Hepatocyte (in vitro differentiated cells): ENCODE measurements at regions not wholly inside any gene's neighbourhood (a gene's known extent, or its start where the extent isn't known, plus 50 kb on each side); places are given as distances from the start of the nearest gene placed in this dataset.
"Not testable (repeated sequence)": the region's sequence is repeated elsewhere in the genome, so short reads cannot be mapped to it uniquely, and the experiment has no call there.

ENCODE experiments used
- EZH2 ChIP-seq: fragments of 200-600 bp; sonication (generic); IDR thresholded peaks from 2 replicates; pipeline ENCODE4 v1.6.1; 2016; ENCODE audit warnings: antibody characterized with exemption, mild to moderate bottlenecking, borderline replicate concordance
- EZH2phosphoT487 ChIP-seq: fragments of 200-600 bp; sonication (generic); IDR thresholded peaks from one replicate; pipeline ENCODE4 v1.6.1; 2018; ENCODE audit warnings: antibody characterized with exemption, mild to moderate bottlenecking, low read depth, moderate library complexity; ENCODE audit not compliant: unreplicated experiment, severe bottlenecking
- TF ChIP-seq, protein P1 (sequence below): fragments of 200-600 bp; sonication (generic); IDR thresholded peaks from 2 replicates; pipeline ENCODE4 v1.5.1; 2016; ENCODE audit warnings: antibody characterized with exemption, mild to moderate bottlenecking; ENCODE audit not compliant: poor library complexity

- TF ChIP-seq, protein P1, sequence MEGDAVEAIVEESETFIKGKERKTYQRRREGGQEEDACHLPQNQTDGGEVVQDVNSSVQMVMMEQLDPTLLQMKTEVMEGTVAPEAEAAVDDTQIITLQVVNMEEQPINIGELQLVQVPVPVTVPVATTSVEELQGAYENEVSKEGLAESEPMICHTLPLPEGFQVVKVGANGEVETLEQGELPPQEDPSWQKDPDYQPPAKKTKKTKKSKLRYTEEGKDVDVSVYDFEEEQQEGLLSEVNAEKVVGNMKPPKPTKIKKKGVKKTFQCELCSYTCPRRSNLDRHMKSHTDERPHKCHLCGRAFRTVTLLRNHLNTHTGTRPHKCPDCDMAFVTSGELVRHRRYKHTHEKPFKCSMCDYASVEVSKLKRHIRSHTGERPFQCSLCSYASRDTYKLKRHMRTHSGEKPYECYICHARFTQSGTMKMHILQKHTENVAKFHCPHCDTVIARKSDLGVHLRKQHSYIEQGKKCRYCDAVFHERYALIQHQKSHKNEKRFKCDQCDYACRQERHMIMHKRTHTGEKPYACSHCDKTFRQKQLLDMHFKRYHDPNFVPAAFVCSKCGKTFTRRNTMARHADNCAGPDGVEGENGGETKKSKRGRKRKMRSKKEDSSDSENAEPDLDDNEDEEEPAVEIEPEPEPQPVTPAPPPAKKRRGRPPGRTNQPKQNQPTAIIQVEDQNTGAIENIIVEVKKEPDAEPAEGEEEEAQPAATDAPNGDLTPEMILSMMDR, result not testable (repeated sequence)
- TF ChIP-seq EZH2, EZH2phosphoT487: not testable (repeated sequence)
These were observed 639.9 kb upstream of the DPP6 start for GRCh38 chr7:153412114-153412823.
